HG03064 (cell line): ENCODE measurements at regions not wholly inside any gene's neighbourhood (a gene's known extent, or its start where the extent isn't known, plus 50 kb on each side); places are given as distances from the start of the nearest gene placed in this dataset.

Source experiments
- ATAC-seq: cut with Tn5 transposase; IDR thresholded peaks from one replicate; pipeline ENCODE4 v1.9.1; 2021; ENCODE audit warnings: low read depth; ENCODE audit not compliant: unreplicated experiment

GRCh38 chr16:86087011-86087895 is 188.3 kb downstream of the IRF8 start:
- ATAC-seq = no peak

DNA sequence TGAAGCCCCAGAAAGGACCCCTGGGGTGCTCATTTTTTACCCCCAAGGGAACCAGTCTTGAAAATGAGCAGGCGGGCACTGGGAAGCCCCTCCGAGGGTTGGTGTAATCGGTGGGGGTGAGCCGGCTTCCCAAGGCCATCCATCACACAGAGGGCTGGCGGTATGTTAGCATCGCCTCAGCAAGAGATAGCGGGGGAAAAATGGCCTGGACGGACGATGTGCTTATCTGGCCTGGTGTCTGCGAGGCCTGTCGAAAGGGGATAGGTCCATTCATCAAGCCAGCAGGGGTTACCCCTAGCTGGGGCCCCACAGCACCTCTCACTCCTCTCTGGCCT is 188.9 kb downstream of the IRF8 start:
- ATAC-seq = no peak

GRCh38 chr16:86088287-86088686 is 189.3 kb downstream of the IRF8 start:
- no peak for ATAC-seq

GRCh38 chr16:86088816-86089215 is 189.9 kb downstream of the IRF8 start:
- no peak for ATAC-seq

DNA sequence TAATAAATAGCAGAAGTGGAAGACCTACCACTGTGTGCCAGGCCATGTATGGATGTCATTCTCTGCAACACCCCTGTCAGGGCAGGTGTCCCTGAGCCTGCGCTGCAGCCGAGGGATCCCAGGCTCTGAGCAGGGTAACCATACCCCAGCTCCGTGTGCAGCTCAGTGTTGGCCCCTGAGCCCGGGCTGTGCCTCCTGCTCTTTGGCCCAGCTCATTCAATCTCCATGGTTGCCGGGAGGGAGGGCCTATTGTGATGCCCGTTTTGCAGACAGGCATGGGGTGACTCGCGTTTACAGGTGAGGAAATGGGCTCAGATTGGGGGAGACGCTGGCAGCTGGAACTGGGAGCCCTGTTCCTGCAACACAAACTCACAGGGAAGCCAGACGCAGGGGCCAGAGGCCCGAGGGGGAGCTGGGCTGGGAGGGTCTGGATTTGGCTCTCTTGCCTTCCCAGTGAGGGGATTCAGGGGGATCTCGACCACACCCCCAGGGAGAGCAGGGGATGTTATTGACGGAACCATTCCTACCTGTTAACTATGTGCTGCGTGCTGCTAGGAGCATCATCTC is 190.5 kb downstream of the IRF8 start:
- ATAC-seq = no peak

- ATAC-seq = peak; percentile 75
These were observed 191.0 kb downstream of the IRF8 start for GRCh38 chr16:86089991-86090390.

DNA sequence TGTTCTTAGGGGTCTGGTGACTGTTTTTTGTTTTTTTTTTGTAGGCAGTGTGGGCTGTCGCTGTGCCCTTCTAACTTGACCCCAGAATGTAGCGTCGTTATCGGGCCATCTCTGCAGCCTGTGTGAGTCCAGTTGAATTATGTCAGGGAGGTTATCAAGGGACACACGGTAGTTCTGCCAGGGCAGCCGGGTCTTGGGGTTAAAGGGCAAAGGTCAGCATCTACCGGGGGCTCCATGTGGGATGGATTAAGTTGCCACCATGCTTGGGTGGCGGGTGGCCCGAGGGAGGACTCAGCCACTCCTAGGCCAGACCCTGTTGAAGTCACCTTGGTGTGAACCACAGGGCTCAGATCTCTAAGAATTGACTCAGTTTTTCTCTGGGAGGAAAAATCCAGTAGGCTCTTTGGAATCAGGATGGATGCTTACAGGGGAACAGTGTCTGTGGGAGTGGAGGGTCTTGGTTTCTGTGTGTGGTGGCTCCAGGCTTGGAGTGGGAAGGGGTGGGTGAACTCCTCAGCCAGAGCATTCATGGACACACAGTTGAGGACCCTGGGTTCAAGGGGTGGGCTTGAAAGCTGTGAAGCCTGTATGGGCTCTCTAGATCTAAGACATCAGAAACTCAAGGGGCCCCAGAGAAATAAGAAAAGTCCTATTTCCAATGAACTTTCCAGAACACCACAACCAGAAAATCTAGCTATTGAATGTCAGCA is 191.7 kb downstream of the IRF8 start:
- ATAC-seq = no peak

DNA sequence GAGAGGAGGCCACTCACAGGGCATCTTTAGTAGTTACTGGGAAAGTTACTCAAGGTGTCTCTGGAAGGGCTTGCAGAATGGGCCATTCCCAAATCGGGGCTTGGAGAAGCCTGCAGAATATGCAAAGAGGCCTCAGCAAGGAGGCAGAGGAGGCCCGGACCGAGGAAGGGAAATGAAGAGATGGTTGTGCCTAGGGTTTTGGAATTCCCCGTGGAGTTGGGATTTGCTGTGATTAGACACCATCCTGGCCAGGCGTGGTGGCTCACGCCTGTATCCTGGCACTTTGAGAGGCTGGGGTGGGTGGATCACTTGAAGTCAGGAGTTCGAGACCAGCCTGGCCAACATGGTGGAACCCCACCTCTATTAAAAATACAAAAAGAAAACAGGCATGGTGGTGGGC is 193.0 kb downstream of the IRF8 start:
- ATAC-seq = no peak

- ATAC-seq = no peak
These were observed 193.9 kb downstream of the IRF8 start for GRCh38 chr16:86092586-86093480.

DNA sequence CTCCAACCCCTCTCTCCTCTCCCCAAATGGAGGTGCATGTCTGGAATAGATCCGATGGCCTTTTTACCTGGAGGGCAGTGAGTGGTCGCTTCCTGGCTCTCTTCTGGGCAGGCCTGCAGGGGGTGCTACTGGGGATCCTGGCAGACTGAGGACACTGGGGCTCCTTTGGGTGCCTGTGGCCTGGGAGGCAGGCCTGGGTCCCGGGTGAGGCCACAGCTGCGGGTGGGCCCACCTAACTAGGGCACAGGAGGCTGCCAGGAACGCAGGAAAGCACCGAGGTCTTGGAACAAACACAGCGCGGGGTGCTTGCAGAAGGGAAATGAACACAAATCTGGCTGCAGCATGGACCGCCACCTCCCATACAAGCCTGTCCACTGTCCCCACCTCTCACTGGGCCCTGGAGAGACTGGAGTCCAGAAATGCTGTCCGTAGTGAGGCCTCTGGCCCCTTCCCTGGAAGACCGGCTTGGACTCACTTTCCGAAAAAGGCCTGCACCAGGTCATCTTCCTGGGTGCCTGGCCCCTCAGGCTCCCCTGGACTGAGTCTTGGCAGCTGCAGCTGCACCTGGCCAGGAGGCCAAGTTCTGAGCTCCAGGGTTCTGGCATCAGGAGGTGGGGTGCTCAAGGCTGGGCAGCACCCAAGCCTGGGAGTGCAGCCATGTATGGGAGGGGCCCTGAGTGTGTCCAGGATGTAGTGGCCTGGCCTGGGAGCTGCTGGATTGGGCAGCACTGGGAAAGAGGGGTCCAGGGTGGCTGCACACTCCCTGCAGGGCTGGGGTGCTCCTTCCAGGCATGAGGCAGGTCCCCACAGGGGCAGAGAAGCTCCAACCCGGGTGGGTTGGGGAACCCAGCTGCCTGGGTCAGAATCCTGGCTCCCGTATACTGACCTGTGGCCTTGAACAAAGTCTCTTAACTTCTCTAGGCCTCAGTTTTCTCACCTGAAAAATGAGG is 195.1 kb downstream of the IRF8 start:
- no peak for ATAC-seq

- ATAC-seq = no peak
These were observed 196.3 kb downstream of the IRF8 start for GRCh38 chr16:86095131-86095752.

- no peak for ATAC-seq
These were observed 197.0 kb downstream of the IRF8 start for GRCh38 chr16:86095906-86096485.

GRCh38 chr16:86096850-86097249 is 197.9 kb downstream of the IRF8 start:
- no peak for ATAC-seq

DNA sequence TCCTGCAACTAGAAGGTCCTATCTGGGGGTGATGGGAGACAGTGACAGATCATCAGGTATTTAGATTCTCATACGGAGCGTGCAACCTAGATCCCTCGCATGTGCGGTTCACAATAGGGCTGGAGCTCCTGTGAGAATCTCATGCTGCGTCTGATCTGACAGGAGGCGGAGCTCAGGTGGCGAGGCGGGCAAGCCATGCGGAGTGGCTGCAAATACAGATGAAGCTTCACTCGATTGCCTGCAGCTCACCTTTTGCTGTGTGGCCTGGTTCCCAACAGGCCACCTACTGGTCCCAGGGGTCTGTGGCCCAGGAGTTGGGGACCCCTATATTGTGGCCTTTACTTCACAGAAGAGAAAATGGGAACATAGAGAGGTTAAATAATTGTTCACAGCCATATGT is 200.4 kb downstream of the IRF8 start:
- no peak for ATAC-seq

- ATAC-seq = no peak
These were observed 201.5 kb downstream of the IRF8 start for GRCh38 chr16:86100205-86101136.

DNA sequence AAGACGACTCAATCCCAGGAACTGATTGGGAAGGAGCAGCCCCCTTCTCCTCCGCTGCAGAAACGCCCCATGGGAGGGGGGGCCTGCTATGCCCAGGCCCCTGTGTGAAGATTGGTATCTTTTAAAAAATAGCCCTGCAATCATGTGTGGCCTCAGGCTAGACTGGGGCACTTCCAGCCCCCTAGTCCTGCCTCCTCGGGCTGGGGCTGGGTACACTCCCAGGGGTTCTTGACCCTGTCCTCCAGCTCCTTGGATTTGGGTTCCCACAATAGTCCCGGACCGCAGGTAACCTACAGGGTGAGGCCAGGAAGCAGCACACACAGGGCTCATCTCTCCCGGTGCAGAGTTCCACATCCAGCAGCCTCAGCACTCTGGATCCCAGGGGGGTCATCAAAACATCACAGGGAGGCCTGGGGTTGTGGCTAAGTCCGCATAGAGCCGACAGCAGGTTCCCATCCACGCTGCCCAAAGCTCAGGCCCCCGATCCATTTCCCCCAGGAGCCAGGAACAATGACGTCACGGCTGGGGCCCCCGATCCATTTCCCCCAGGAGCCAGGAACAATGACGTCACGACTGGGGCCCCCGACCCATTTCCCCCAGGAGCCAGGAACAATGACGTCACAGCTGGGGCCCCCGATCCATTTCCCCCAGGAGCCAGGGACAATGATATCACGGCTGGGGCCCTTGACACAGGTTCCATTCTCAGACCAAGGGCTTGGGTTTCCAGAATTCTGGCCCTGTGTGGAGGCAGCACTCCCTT is 202.4 kb downstream of the IRF8 start:
- no peak for ATAC-seq

GRCh38 chr16:86101897-86102157 is 202.9 kb downstream of the IRF8 start:
- ATAC-seq = no peak
